Muscle of leg (tissue), 3 donors: ENCODE measurements at regions not wholly inside any gene's neighbourhood (a gene's known extent, or its start where the extent isn't known, plus 50 kb on each side); places are given as distances from the start of the nearest gene placed in this dataset.
A peak's percentile ranks its signal among the peaks of the same experiment; 100 is the strongest.

ENCODE experiments used
- DNase-seq: peaks from one replicate; pipeline ENCODE4 v3.0.0; 2013
- H3K27ac ChIP-seq: one replicate; pipeline ENCODE4 v1.5.1; 2013; ENCODE audit warnings: mild to moderate bottlenecking, low read length, control low read depth
- H3K27me3 ChIP-seq: one replicate; pipeline ENCODE4 v1.6.1; 2013; ENCODE audit warnings: low read length; ENCODE audit not compliant: control insufficient read depth, insufficient read depth
- H3K36me3 ChIP-seq: one replicate; pipeline ENCODE4 v1.6.1; 2013; ENCODE audit warnings: low read length; ENCODE audit not compliant: control insufficient read depth, insufficient read depth
- H3K4me1 ChIP-seq: one replicate; pipeline ENCODE4 v1.6.1; 2013; ENCODE audit warnings: low read length; ENCODE audit not compliant: control insufficient read depth, insufficient read depth
- H3K4me3 ChIP-seq: one replicate; pipeline ENCODE4 v1.5.1; 2013; ENCODE audit warnings: low read length, control low read depth
- H3K9me3 ChIP-seq: replicated peaks from 2 replicates; pipeline ENCODE4 v1.6.1; 2013; ENCODE audit warnings: low read depth, low read length; ENCODE audit not compliant: control insufficient read depth
- WGBS: methylation state at CpG from one replicate; pipeline ENCODE4 v1.1.5; 2013; ENCODE audit warnings: missing lambda C conversion rate; ENCODE audit not compliant: insufficient coverage; 5-methylcytosine and 5-hydroxymethylcytosine counted together

DNA sequence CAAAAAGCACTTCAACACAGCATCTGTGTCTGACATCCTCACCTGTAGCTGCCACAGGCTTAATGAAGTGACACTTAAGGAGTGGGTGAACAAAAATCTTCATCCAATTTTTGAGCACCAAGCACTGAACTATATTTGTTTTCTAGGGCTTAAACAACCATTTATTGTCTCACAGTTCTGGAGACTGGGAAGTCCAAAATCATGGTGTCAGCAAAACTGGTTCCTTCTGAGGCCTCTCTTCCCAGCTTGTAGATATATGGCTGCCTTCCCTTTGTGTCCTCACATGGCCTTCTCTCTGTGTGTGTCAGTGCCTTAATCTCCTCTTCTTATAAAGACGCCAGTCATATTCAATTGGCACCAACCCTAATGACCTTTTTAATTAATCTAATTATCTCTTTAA is 189.2 kb upstream of the CLNK start:
- WGBS, result no CpG with 5 or more reads among the region's 1 CpG
- Histone ChIP-seq H3K9me3 (no peaks in the 10 kb centered on the region), H3K27me3 (no peaks in the 10 kb centered on the region), H3K36me3 (no peaks in the 10 kb centered on the region), H3K4me3 (no peak overlapping the region), H3K4me1 (no peaks in the 10 kb centered on the region), H3K27ac (no peak overlapping the region)
- no peak for DNase-seq

DNA sequence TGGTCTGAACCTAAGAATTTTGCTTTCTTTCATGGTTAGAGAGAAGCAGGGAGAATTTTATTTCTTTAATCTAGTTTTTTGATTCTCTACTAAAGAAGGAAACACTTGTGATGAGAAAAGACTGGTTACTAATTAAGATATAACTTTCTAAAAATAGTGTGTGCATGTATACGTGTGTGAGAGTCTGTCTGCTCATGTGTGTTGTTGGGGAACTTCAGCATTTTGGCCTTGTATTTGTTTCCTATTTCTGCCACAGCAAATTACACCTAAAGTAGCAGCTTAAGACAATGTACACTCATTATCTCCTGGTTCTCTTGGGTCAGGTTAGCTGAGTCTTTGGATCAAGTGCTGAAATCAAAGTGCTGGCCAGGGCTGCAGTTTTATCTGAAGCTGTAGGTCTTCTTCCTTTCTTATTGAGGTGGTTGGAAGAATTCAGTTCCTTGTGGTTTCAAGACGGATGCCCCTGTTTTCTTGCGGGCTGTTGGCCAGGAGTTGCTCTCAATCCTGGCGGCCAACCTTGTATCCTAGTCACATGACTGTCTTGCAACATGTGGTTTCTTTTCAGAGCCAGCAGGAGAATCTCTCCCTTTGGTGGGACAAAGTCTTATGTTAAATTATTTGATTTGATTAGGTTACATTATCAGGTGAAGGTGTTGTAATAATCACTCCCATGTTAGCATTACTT is 188.4 kb upstream of the CLNK start:
- Histone ChIP-seq H3K27ac (no peak overlapping the region), H3K27me3 (no peaks in the 10 kb centered on the region), H3K4me1 (no peaks in the 10 kb centered on the region), H3K9me3 (no peaks in the 10 kb centered on the region), H3K36me3 (no peaks in the 10 kb centered on the region), H3K4me3 (no peak overlapping the region)
- no CpG with 5 or more reads among the region's 4 CpGs for WGBS
- DNase-seq, result no peak

DNA sequence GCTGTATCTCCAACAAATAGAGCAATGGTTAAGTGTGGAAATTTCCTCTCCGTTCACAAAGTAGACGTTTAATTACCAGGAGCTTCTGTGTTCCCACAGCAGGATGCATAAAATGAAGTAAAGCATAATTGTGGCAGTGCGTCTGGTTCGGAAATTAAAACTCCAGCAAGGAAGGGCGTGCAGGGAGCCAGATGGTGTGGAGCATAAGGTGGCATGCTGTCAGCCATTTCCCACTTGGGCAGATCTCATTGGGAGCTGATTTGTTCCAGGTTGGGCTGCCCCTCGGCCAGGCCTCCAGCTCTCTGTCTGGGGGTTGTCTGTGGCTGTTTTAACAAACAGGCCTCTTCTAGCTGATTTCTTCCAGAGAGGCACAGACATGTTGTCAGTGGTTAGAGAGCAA is 182.1 kb upstream of the CLNK start:
- H3K36me3 ChIP-seq, result no peaks in the 10 kb centered on the region
- no peaks in the 10 kb centered on the region for H3K4me1 ChIP-seq
- H3K27ac ChIP-seq, result no peak overlapping the region
- H3K27me3 ChIP-seq, result no peaks in the 10 kb centered on the region
- no peak for DNase-seq
- 33% methylated on average over 6 of the region's 6 CpGs for WGBS
- no peak overlapping the region for H3K4me3 ChIP-seq
- H3K9me3 ChIP-seq, result no peaks in the 10 kb centered on the region

DNA sequence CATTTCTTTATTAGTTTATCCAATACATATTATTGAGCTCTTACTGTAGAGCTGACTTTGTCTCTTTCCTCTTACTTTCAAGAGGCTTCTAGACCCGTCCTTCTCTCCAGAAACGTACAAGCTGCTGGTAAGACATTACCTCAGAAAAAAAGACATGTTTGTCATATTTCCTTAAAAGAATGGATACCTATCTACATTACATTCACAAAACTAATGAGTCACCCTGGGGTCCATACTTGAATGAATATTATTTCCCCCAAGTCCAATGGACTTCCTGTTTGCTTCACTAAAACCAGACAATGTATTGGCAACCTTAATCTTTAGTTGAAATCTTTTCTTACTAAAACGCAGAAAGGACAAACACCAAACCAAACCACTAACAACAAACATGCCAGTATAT is 176.5 kb upstream of the CLNK start:
- no peaks in the 10 kb centered on the region for H3K27me3 ChIP-seq
- DNase-seq, result no peak
- H3K4me3 ChIP-seq, result no peak overlapping the region
- H3K4me1 ChIP-seq, result no peaks in the 10 kb centered on the region
- no CpG with 5 or more reads among the region's 3 CpGs for WGBS
- no peaks in the 10 kb centered on the region for H3K9me3 ChIP-seq
- no peaks in the 10 kb centered on the region for H3K36me3 ChIP-seq
- no peak overlapping the region for H3K27ac ChIP-seq

DNA sequence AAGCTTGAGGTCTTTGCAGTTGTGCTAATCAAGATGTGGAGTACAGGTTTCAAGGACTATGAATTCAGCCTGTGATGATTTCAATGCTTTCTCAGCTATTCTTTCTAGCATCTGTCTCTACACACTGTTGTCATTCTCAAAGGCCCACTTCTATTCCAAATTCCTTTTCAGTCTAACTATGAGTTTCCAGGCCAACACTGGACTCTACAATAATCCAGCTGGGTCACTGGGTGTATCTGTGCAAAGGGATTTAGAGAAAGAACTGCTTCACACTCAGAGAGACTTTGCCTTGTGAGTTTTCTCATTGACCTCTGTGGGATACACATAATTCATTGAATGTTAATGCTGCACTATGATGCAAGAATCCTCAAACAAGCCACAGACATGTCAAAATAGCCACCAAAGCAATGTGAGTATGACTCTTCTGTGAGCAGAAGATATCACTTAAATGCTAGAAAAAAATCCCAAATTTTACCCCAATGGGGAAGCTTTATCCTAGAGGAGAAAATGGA is 171.8 kb upstream of the CLNK start:
- peak; percentile 66 for DNase-seq
- H3K27ac ChIP-seq, result no peak overlapping the region
- no peaks in the 10 kb centered on the region for H3K4me1 ChIP-seq
- no peaks in the 10 kb centered on the region for H3K9me3 ChIP-seq
- no peaks in the 10 kb centered on the region for H3K27me3 ChIP-seq
- no peak overlapping the region for H3K4me3 ChIP-seq
- H3K36me3 ChIP-seq, result no peaks in the 10 kb centered on the region

DNA sequence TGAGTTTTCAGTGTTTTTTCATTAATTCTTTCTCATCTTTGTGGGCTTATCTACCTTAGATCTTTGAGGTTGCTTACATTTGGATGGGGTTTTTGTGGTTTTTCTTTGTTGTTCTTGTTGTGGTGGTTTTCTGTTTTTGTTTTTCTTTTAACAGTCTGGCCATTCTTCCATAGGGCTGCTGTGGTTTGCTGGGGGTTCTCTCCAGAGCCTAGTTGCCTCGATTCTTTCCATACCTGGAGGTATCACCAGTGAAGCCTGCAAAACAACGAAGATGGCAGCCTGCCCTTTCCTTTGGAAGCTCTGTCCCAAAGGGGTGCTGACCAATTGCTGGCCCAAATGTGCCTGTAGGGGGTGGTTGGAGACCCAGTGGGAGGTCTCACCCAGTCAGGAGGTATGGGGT is 168.6 kb upstream of the CLNK start:
- Histone ChIP-seq H3K27me3 (no peaks in the 10 kb centered on the region), H3K36me3 (no peaks in the 10 kb centered on the region), H3K4me3 (no peak overlapping the region), H3K27ac (no peak overlapping the region), H3K4me1 (no peaks in the 10 kb centered on the region), H3K9me3 (no peaks in the 10 kb centered on the region)
- DNase-seq, result no peak
- WGBS, result 87% methylated on average over 2 of the region's 2 CpGs

DNA sequence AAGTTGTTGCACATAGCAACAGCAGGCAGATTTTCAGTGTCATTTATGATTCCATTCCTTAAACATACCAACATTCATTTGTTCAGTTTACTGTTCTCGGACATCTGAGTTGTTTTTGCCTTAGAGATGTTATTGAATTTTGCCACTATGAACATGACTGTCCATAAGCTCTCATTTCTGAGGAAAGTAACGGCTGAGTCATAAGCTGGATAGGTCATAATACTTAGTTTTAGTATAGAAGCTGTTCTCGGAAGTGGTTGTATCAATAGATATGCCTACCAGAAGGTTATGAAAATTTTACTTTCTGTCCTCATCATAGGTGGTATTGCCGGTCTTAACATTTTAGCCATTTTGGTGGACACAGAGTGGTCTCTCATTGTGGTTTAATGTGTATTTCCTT is 157.1 kb upstream of the CLNK start:
- Histone ChIP-seq H3K9me3 (no peaks in the 10 kb centered on the region), H3K36me3 (no peaks in the 10 kb centered on the region), H3K4me3 (no peak overlapping the region), H3K27ac (no peak overlapping the region), H3K4me1 (no peaks in the 10 kb centered on the region), H3K27me3 (no peaks in the 10 kb centered on the region)
- no peak for DNase-seq
- WGBS, result no CpG with 5 or more reads among the region's 4 CpGs

DNA sequence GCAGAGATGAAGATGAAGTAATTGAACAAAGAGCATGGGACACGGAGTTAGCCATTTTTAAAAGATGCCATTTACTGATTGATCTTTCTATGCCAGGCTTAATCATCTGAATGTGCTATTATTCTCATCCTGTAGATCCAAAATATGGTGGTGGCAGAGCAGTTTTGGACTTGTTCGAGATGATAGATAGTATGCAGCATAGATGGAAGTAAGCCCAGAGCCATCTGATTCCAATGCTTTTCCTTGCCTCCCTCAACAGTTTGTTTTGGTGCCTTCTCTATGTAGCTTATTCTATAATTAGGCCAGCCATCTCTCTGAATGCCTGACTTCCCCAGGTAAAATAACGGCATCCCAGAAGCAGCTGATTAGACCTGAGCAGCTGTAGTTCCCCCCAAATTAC is 152.6 kb upstream of the CLNK start:
- Histone ChIP-seq H3K9me3 (no peaks in the 10 kb centered on the region), H3K4me1 (no peaks in the 10 kb centered on the region), H3K36me3 (no peaks in the 10 kb centered on the region), H3K27me3 (no peaks in the 10 kb centered on the region), H3K27ac (no peak overlapping the region), H3K4me3 (no peak overlapping the region)
- DNase-seq, result no peak
- WGBS, result 55% methylated on average over 1 of the region's 3 CpGs

DNA sequence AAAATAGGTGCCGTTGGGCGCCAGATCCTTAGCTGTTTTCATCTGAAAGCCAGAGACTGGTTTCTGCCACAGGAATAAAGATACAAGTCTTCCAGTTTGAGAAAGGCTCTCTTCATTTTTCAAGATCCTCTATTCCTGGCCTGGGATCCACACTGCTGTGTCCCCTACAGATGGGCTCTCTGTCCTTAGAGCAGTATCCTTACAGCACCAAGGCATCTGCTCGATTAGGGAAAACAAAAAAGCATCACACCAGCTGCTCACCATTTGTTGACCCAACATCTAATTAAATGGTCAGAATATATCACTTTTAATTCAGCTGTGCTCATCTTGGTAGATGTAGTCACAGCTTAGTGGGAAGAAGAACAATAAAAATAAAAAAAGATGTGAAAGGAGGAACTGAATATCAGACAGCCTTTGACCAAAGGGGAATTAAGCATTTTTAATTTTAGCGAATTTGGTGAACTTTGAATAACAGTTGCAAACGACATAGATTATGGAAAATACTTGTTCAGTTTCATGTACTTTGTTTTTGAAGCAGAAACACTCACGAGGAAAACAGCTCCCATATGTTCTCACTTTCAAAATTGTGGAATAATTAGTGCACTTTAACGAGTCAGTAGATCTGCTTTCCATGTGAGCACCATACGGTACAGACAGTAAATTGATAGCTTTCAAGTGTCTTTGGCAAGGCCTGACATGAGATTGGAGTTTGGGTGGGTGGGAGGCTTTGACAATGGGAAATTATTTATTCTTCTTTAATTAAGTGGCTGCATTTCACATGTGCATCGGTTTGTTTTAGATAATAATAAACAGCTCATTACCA is 148.4 kb upstream of the CLNK start:
- 83% methylated on average over 4 of the region's 9 CpGs for WGBS
- no peak for DNase-seq
- Histone ChIP-seq H3K4me1 (no peaks in the 10 kb centered on the region), H3K27me3 (no peaks in the 10 kb centered on the region), H3K4me3 (no peak overlapping the region), H3K27ac (no peak overlapping the region), H3K9me3 (no peaks in the 10 kb centered on the region), H3K36me3 (no peaks in the 10 kb centered on the region)

DNA sequence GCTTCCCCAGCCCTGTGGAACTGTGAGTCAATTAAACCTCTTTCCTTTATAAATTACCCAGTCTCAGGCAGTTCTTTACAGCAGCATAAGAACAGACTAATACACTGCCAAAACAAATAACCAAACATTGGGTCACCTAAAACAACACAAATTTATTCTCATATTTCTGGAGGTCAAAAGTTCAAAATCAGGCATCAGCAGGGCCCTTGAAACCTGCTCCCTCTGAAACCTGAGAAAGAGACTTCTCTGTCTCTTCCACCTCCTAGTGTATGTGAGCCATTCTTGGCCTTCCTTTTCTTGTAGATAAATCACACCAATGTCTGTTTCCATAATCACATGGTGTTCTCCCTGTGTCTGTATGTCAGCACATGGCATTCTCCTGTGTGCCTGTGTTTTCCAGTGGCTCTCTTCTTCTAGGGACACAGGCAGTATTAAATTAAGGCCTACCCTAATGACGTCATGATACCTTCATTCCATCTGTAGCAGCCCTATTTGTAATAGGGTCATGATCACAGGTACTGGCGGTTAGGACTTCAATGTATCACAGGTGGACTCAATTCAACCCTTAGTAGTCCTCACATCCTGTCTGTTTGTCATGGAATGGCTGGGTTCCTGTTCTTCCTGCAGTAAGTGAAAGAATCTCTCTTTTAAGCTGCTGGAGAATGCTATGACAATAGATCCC is 147.3 kb upstream of the CLNK start:
- Histone ChIP-seq H3K27ac (no peak overlapping the region), H3K4me1 (no peaks in the 10 kb centered on the region), H3K36me3 (no peaks in the 10 kb centered on the region), H3K4me3 (no peak overlapping the region), H3K27me3 (no peaks in the 10 kb centered on the region), H3K9me3 (no peaks in the 10 kb centered on the region)
- no peak for DNase-seq
- WGBS, result no CpG with 5 or more reads among the region's 2 CpGs
